Daoy (cell line): ENCODE measurements at regions not wholly inside any gene's neighbourhood (a gene's known extent, or its start where the extent isn't known, plus 50 kb on each side); places are given as distances from the start of the nearest gene placed in this dataset.

Experiments used
- DNase-seq: peaks from one replicate; pipeline ENCODE4 v3.0.0-alpha.2; 2015; ENCODE audit warnings: low read depth

DNA sequence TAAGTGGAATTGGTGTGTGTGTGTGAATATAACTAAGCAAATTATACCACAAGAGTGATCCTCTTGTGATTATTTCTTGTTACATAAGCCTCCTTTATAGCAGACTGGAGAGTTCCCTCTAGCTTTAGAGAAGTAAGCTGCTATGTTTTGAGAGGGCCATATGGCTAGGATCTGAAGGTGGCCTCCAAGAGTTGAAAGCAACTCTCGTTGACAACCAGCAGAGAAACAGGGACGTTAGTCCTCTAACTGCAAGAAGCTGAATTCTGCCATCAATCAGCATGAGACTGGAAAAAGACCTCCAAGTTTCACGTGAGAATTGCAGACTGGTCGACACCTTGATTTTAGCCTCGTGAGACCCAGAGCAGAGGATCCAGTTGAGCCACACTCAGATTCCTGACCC, 278.5 kb upstream of the ZNF717 start:
- no peak for DNase-seq

DNA sequence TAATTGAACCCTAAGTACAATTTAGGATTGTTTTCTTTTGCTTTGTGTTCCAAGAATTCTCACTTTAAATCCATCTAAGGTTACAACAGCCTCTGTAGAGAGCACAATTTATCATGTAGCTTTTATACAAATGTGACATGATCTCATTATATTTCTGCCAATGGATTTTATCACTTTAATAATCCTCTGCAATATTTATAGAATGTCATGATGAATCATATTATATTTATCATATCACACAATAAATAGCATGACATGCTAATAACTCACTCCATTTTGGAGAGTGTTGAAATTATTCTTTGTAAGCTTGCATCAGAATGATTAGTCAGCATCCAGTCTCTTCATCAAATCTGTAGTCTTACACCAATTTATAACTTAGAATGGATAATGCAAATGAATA, 280.6 kb upstream of the ZNF717 start:
- no peak for DNase-seq

DNA sequence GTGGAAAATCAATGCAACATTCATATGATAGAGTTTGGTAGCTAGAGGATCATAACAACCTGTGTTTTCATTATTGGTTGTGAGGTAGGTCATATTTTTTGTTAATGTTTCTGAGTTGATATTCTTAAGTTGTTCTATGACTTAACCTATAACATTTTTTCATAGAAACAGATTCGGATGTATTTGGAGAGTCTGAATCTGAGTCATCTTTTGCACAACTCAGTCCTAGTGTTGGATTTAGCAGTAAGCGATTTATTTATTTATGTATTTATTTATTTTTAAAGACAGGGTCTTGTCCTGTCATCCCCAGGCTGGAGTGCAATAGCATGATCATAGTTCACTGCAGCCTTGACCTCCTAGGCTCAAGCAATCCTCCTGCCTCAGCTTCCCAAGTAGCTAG, 292.8 kb upstream of the ZNF717 start:
- no peak for DNase-seq

DNA sequence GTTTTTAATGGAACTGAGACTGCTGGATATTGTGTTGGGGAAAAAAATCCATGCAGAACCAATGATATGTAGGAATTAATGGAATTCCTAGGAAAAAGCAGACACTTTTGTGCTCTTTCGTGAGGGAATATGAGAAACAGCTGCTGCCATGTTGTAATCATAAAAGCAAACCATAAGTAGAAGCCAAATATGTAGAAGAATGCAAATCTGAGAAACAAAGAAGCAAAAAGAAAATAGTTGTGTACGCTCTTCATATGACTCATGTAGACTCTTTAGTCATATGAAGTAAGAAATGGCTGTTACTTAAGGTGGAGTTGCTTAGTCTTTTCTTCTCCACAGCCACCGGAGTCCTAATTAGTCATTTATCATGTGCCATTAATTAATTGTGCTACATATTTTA, 298.6 kb upstream of the ZNF717 start:
- DNase-seq, result no peak

DNA sequence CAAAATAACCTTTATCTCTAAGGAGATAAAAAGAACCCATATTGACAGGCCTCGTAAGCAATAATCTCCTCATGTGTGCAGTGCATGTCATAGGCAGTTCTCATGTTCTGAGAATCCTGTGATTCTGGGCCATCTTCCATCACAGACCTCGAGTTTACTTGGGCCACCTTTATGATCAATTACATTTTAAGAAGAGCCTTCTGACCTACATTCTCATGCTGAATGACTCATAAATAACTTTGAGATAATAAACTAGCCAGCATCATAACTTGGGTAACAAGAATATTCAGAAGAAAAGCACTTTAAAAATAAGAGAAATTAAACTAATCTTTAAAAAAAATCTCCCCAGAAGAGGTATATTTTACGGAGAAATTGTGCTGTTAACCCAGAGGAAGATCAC, 310.7 kb upstream of the ZNF717 start:
- no peak for DNase-seq

DNA sequence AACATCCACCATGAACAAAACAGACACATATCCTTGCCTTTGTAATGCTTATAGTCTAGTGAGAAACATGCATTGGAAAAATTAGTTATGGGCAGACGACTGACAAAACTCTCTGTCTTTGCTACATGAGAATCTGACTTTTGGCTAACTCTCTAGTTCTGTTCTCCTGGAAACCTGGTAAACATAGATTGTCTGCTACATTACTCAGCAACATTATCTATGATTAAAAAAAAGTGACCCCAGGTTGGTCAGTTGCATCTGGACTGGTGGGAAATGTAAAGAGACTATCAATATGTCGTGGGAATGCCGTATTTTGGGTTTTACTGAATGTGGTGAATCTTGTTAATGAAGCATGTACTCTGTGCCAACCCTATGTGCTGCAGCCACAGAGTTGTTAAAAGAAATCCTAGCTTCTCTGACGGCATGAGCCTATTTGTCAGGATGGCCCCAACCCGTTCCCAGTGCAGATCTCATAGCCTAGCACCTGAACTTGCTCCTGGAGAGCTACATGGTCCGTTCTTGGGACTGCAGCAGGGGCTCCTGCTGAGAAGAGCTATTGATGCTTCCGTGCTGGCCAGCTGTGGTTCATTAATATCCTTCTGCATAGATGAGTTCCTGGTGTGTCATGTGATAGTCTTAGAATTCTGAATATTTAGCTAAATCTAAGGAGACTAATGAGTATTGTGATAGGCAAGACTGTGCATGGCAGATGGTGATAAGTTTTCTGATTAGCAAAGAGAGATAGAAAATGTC, 311.7 kb upstream of the ZNF717 start:
- no peak for DNase-seq

DNA sequence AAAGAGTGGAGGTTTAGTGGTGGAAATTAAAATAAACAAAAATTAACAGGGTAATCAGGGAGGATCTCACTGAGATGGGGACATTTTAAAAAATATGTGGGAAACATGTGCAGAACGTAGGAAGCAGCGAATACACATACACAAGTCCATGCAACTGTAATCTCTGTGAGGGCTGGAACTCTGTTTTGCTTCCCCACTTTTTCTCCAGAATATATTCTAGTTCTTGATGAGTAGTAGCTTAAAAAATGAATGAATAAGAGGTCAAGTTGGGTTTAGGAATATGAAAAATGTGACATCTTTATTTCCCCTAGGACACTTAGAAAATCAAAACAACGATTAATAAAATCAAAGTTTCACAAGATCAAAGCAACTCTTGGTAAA, 312.2 kb upstream of the ZNF717 start:
- no peak for DNase-seq

DNA sequence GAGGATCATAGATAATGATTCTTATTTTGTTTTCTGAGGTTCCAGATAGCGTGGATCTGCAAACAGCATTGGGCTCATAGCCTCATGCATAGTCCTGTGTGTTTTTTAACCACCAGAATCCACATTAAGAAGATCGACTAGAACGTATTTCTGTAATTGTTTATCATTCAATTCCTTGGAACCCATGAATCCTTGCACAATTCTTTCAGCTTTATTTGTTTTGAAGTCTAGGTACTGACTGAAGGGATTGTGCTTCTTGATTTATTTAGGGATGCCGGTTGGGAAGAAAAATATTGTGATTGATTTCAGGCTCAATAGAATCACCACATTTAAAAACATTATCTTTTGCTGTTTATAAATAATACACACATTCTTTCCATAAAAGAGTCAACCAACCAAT, 314.6 kb upstream of the ZNF717 start:
- DNase-seq, result no peak

DNA sequence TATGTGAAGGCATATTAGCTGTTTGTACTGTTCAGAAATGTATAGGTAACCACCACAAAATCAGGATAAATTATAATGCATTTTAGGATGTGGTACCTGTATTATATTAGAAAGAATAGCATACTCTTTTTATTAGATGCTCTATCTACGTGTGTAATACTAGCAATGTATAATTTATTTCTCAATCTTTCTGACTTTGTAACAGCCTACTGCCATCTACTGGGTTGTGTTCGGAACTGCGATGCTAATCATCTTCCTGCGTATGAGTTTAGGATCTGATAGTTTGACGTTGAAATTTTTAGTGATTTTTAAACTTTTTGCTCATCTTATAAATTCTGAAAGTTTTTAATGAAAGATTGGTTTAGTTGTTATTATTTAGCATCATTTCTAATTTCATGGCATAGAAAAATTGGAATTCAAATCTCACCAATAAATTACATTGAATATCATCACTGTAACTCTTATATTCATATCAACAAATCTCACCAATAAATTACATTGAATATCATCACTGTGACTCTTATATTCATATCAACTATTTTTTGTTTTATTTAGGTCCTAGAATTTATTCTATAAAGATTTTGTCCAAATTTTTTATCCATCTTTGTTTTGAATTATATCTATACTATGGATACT, 322.7 kb upstream of the ZNF717 start:
- peak; percentile 1 for DNase-seq

DNA sequence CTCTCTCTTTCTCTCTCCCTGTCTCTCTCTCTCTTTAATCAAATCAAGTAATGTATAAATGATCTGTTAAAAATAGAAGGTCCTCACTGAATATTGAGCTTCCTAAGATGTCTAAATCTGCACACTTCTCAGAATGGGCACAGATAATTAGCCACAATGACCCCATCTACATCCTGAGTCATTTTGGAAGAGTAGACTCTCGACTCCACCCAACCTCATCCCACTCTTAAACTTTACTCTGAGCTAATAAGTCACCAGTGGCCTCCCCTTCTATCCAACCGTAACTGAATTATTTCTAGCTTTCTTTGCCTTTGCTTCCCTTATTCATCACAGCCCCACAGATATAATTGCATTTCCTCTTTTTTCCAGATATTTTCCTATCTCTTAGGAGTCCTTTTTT, 326.5 kb upstream of the ZNF717 start:
- DNase-seq, result no peak

DNA sequence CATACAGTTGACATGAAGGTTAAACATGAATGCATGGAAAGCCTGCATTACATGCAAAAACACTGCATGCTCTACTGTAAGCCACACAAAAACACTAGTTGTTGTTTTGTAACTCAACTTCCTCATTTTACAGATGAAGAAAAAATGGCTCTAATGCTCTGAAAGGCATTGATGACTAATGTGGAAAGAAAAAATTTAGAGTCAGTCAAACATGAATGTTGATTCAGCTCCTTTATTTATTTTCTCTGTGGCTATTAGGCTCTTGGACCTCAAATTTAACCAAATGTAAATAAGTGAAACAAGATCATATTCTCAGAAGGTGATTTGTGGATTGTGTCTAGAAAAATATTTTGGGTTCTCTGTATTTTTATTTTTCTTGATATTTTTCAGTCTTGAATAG, 336.7 kb upstream of the ZNF717 start:
- DNase-seq, result no peak

DNA sequence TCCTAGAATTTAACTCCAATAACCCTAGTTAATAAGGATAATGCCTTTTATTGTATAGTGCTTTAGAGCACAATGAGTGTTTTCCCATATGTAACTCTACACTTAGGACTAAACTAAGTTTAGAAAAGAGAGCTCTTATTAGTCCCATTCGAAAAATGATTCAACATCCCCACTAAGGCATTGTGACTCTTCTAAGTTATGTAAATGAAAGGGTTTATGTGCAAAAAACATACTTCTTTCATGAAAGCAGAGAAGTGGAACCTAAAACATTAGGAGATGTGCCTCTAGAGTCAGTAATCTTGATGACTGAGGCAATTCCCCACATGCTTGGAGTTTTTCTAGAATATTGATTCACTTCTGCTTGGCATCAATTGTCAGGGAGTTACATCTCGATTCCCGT, 344.1 kb upstream of the ZNF717 start:
- no peak for DNase-seq

DNA sequence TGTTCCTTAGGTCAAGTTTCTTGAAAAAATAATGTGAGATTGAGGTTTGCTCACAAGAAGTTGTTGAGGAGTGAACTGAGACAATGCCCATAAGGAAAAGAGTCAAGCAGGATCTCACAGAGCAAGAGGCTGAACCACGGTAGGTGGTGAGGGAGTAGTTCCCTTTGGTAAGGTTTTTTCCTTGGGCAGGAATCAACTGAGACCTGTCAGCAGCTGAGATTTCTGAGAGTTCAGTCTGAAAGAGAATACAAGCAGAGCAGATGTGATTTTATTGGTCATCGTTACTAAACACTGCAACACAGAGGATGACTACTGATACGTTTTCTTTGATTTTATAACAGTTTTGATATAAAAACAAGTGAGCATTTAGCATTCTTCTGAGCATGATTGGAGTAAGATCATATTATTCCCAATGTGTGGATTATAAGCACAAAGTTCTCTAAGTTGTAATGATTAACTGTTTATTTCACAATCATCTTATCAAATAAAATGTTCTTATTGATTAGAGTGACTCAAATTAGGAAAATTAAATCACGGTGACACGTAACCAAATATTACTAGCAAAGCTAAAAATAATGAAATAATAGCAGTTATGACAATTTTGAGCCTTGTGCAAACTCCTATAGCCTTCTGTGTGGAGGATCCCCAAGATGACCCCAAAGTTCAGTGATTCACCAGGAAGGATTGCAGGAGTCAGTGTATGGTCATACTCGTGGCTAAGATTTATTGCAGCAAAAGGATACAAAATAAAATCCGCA, 346.2 kb upstream of the ZNF717 start:
- no peak for DNase-seq

DNA sequence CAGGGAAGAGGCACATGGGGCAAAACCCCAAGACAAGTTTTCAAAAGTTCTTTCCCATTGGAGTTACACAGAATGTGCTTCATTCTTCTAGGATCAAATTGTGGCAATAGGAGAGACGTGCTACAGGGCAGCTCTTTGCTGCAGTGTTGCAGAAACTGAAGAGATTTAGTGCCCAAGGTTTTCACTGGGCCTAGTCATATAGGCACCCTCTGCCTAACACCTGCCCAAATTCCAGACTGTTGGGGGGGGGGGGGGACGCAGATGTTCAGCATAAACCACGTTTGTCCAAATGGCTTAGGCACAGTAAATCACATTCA, 346.8 kb upstream of the ZNF717 start:
- no peak for DNase-seq

DNA sequence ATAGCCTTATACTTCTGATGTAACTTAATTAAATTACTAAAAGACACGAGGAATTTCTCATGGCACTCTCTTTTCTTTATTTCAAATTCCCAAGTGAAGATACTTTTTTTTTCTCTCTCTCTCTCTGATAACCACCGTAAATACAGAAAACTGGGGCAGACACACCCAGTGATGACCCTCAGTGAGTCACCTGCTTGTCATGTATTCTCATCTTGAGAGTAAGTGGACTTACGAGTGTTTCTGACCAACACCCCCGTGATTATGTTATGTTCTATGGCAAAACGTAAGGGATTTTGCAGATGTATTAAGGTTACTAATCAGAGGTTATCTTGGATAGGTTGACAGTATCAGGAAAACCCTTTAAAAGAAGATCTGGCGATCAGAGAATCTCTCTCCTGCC, 348.8 kb upstream of the ZNF717 start:
- DNase-seq, result no peak

DNA sequence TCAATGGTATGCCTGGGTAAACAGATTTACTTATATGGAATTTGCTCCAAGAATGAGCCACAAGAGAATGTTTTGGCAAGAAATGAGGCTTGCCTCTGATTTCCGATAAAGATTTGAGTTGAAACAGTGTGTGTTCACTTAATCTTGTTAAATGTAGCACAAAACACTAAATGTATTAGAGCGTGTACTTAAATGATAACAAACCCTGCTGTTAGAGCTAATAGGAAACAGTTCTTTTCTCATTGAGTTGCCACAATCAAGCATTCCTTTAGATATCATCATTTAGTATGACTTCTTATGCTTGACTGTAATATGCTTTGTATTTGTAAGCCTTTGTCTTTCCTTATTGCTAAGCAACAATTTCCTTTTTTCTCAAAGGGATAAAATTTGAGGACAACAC, 353.6 kb upstream of the ZNF717 start:
- DNase-seq, result no peak

DNA sequence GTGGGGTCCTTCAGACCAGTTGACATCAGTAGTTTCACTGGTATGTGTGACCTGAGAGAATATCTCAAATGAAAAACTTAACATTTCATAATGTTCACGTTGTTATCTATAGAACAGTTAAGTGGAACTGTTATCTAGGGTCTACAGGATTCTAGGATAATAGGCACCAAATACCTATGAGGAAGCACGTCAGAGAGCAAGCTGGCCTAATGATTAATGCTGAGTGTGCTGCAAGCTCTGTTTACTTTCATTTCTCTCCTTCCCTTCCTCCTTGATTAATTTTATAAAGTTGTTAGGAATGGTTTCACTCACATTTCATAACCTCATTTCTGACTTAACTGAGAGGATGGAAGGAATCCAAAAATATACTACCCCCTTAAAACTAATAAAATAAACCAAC, 362.5 kb upstream of the ZNF717 start:
- DNase-seq, result no peak

DNA sequence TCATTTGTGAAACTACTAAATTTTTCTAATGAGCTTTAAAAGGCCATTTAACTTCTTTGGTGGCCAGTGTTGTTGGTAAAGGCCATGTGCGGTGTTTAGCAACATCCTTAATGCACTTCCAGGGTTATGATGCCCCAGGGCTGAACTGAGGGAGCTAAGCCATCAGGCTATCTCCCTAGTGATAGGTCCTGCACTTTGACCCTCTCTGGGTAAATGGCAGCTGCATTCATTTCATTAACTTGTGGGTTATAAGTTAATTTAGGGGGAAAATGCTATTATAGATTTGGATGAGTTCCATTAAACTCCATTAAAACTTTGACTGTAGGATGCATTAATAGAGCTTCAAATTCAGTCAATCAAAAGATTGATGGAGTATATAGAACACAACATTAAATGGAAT, 366.7 kb upstream of the ZNF717 start:
- no peak for DNase-seq

DNA sequence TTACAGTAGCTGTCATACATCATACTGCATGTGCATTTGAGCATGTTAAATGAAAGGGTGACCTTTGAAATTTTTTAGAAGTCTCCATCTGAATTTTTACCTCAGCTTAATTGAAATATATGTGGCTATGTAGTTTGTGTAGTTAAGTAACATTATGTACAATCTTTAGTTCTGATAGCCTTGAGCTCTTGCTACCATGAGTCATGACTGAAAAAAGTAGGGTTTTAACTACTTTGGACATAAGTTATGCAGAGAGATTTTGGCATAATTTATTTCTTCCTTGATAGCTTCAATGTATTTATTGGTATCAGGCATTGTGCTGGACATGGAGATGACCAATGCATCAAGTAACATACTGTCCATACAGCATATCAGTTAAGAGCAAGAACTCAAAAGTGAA, 376.5 kb upstream of the ZNF717 start:
- no peak for DNase-seq

DNA sequence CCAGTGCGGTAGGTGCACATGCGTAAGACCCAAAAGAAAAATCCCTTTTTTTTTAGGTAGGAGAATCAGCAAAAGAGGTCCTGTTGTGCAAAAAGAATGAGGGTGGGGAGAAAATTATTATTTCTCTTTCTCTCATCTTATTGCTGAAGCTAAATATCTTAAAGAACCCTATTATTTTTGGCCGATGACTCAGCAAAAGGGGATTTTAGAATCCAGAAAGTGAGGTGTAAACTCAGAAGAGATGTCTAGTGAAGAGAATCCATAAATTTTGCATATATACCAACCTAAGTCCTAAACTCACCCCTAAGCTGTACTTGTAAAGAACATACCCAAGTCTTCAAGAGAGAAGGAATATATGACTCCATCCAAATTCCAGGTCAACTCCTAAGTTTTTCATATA, 386.3 kb upstream of the ZNF717 start:
- DNase-seq, result no peak

DNA sequence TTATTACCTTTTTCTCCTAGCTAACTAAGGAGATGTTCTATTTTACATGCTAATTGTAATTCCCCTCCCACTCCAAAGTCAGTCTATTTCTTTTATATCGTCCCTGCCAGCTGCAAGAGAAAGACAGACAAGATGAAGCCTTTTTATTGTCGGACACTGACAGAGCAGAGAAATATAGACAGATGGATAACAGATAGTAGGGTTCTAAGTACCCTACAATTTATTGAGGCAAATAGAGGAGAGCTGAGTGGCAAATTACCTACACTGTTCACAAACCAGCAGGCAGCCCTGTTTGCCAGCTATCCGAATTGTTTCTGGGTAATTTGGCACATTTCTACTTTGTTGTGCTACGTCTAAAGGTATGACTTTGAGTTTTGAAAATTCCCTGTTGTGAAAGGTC, 392.3 kb upstream of the ZNF717 start:
- DNase-seq, result no peak

DNA sequence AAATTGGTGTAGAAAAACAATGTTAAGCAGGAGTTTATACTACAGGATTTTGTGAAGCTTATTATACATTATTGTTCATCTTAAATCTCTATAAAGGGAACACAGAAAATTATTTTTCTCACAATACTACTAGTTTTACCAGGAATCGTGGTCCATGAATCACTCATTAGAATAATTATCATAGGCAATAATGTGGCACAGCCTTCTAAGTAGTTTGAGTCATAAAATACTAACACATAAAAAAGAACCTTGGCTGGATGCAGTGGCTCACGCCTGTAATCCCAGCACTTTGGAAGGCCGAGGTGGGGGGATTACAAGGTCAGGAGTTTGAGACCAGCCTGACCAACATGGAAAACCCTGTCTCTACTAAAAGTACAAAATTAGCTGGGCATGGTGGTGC, 393.1 kb upstream of the ZNF717 start:
- DNase-seq, result no peak

DNA sequence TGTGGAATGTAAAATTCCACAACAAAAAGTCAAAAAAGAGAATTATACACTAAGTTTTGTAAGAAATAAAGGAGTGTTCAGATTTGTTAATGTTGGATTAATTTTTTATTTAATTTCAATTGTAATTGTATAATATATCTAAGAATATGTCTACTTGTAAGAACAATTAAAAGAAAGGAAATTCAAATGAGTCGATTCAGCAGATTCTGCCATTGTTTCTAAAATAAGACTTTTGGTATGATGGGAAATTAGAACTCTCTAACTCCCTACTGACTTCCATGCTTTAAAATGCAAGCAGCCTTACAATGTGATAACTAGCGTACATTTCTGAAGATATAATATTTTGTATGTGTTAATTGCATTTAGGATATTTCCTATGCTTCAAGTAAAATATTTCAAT, 395.9 kb upstream of the ZNF717 start:
- DNase-seq, result no peak

DNA sequence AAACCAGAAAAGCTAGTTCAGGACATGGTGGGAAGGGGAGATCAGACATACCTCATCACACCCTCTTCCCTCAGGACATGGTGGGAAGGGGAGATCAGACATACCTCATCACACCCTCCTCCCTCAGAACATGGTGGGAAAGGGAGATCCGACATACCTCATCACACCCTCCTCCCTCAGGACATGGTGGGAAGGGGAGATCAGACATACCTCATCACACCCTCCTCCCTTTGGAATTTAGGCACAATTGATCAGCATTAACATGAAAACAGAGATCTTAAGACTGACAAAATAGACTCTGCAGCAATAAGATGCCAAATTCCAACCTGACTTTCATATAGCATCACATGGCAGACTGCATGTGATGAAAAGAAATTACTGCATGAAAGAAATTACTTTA, 412.7 kb upstream of the ZNF717 start:
- no peak for DNase-seq
